ENCODE measurements at regions not wholly inside any gene's neighbourhood (a gene's known extent, or its start where the extent isn't known, plus 50 kb on each side); places are given as distances from the start of the nearest gene placed in this dataset.

DNA sequence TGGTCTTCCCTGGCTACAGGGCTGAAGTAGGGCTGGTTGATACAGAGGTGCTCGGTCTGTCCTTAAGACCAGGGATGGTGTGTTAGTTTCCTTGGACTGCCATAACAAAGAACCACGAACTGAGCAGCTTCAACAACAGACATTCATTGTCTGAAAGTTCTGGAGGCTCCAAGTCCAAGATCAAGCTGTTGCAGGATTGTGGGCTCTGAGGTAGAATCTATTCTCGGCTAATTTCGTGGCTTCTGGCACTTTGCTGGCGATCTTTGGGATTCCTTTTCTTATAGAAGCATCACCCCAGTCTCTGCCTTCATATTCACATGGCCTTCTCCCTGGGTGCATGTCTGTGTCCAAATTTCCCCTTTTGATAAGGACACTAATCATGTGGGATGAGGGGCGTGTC lies 112.1 kb upstream of the ITGB1 start:
- H3K27ac ChIP-seq (ENCODE audit: low read length) = no peak overlapping the region
- no peak overlapping the region for H3K9ac ChIP-seq (ENCODE audit: low read depth, low read length)
- no peak for TF ChIP-seq EZH2 (IDR thresholded peaks at IDR 0.05; ENCODE audit: borderline replicate concordance, low read depth, low read length, severe bottlenecking)
- no peaks in the 10 kb centered on the region for H3K36me3 ChIP-seq (ENCODE audit: insufficient read depth, low read length)
- no peak overlapping the region for H2AFZ ChIP-seq (ENCODE audit: low read depth, low read length)
- H3K4me1 ChIP-seq (ENCODE audit: insufficient read depth, low read length) = no peaks in the 10 kb centered on the region
- H3K27me3 ChIP-seq (ENCODE audit: insufficient read depth, low read length, poor library complexity) = no peaks in the 10 kb centered on the region
- no peaks in the 10 kb centered on the region for H3K9me3 ChIP-seq (ENCODE audit: insufficient read depth, low read length, severe bottlenecking)
- H3K4me3 ChIP-seq (ENCODE audit: low read depth in 1 of 2, low read length in 2 of 2) = no peak overlapping the region
- ATAC-seq (ENCODE audit: insufficient read depth, low read depth) = no peak
- no peak overlapping the region for H3K4me2 ChIP-seq (ENCODE audit: insufficient read depth, low read length)
- H4K20me1 ChIP-seq (ENCODE audit: insufficient read depth, low read length) = no peaks in the 10 kb centered on the region
- DNase-seq = no peak
- no peaks in the 10 kb centered on the region for H3K79me2 ChIP-seq (ENCODE audit: insufficient read depth, low read length)

DNA sequence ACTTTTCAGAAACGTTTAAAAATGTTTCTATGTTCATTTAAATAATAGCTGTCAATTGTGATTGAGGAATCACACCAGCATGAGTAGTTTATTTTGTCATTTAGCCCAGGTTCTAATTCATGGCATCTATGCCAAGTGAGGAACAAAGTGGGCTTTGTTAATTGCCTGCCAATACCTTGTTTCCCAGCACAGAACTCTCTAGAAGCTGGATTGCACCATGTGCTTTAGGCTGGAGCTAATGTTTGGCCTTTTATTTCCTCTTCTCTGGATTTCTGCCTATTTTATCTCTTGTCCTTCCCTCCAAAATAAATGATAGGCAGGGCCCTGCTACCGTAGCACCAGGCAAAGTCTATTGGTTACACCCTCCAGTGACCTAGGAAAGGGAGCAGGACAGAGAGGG lies 109.9 kb upstream of the ITGB1 start:
- Histone ChIP-seq H3K4me1 (ENCODE audit: insufficient read depth, low read length) (no peaks in the 10 kb centered on the region), H4K20me1 (ENCODE audit: insufficient read depth, low read length) (no peaks in the 10 kb centered on the region), H3K79me2 (ENCODE audit: insufficient read depth, low read length) (no peaks in the 10 kb centered on the region), H2AFZ (ENCODE audit: low read depth, low read length) (no peak overlapping the region), H3K27ac (ENCODE audit: low read length) (no peak overlapping the region), H3K4me2 (ENCODE audit: insufficient read depth, low read length) (no peak overlapping the region), H3K27me3 (ENCODE audit: insufficient read depth, low read length, poor library complexity) (no peaks in the 10 kb centered on the region), H3K36me3 (ENCODE audit: insufficient read depth, low read length) (no peaks in the 10 kb centered on the region), H3K9me3 (ENCODE audit: insufficient read depth, low read length, severe bottlenecking) (no peaks in the 10 kb centered on the region), H3K9ac (ENCODE audit: low read depth, low read length) (no peak overlapping the region), H3K4me3 (ENCODE audit: low read depth in 1 of 2, low read length in 2 of 2) (no peak overlapping the region)
- DNase-seq (no peak), ATAC-seq (ENCODE audit: insufficient read depth, low read depth) (no peak)
- TF ChIP-seq, protein P1, sequence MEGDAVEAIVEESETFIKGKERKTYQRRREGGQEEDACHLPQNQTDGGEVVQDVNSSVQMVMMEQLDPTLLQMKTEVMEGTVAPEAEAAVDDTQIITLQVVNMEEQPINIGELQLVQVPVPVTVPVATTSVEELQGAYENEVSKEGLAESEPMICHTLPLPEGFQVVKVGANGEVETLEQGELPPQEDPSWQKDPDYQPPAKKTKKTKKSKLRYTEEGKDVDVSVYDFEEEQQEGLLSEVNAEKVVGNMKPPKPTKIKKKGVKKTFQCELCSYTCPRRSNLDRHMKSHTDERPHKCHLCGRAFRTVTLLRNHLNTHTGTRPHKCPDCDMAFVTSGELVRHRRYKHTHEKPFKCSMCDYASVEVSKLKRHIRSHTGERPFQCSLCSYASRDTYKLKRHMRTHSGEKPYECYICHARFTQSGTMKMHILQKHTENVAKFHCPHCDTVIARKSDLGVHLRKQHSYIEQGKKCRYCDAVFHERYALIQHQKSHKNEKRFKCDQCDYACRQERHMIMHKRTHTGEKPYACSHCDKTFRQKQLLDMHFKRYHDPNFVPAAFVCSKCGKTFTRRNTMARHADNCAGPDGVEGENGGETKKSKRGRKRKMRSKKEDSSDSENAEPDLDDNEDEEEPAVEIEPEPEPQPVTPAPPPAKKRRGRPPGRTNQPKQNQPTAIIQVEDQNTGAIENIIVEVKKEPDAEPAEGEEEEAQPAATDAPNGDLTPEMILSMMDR (IDR thresholded peaks at IDR 0.05; ENCODE audit: borderline replicate concordance, extremely low read depth, low read length, poor library complexity, severe bottlenecking) = no peak
- TF ChIP-seq EZH2 (IDR thresholded peaks at IDR 0.05; ENCODE audit: borderline replicate concordance, low read depth, low read length, severe bottlenecking) = no peak

GRCh38 chr10:33067481-33067880 lies 109.5 kb upstream of the ITGB1 start:
- Histone ChIP-seq H3K79me2 (ENCODE audit: insufficient read depth, low read length) (no peaks in the 10 kb centered on the region), H3K27me3 (ENCODE audit: insufficient read depth, low read length, poor library complexity) (no peaks in the 10 kb centered on the region), H3K4me2 (ENCODE audit: insufficient read depth, low read length) (no peak overlapping the region), H3K9me3 (ENCODE audit: insufficient read depth, low read length, severe bottlenecking) (no peaks in the 10 kb centered on the region), H3K36me3 (ENCODE audit: insufficient read depth, low read length) (no peaks in the 10 kb centered on the region), H3K4me1 (ENCODE audit: insufficient read depth, low read length) (no peaks in the 10 kb centered on the region), H4K20me1 (ENCODE audit: insufficient read depth, low read length) (no peaks in the 10 kb centered on the region), H3K27ac (ENCODE audit: low read length) (no peak overlapping the region), H2AFZ (ENCODE audit: low read depth, low read length) (no peak overlapping the region), H3K9ac (ENCODE audit: low read depth, low read length) (no peak overlapping the region), H3K4me3 (ENCODE audit: low read depth in 1 of 2, low read length in 2 of 2) (no peak overlapping the region)
- no peak for ATAC-seq (ENCODE audit: insufficient read depth, low read depth)
- TF ChIP-seq EZH2 (IDR thresholded peaks at IDR 0.05; ENCODE audit: borderline replicate concordance, low read depth, low read length, severe bottlenecking) = no peak
- TF ChIP-seq, protein P1 (IDR thresholded peaks at IDR 0.05; ENCODE audit: borderline replicate concordance, extremely low read depth, low read length, poor library complexity, severe bottlenecking) = no peak
- no peak for DNase-seq

DNA sequence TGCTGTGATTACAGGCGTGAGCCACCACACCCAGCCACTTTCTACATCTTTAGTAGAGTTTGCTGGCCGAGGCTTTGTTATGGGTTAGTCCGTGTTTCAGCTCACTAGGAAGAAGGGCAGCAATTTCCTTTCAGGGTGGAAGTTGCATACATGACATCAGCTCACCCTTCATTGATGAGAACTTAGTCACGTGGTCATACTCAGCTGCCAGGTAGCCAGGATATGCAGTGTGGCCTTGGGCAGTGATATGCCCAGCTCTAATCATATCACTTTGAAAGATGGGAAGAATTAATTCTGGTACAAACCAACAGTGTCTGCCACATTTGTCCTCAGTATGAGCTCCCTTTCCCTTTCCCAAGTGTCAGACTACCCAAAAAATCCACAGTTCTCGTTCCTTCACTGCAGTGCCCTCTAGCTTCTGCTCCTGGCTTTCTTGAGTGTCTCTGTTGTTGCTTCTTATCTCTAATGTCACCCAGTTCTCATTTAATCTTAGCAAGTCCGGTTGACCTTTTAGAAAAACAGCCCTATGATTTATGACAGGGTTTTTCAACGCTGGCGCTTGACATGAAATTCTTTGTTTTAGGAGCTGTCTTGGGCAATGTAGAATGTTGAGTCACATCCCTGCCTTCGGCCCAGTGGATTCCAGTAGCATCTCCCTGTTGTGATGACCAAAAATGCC lies 108.7 kb upstream of the ITGB1 start:
- Histone ChIP-seq H3K9me3 (ENCODE audit: insufficient read depth, low read length, severe bottlenecking) (no peaks in the 10 kb centered on the region), H3K27ac (ENCODE audit: low read length) (no peak overlapping the region), H3K4me2 (ENCODE audit: insufficient read depth, low read length) (no peak overlapping the region), H3K4me3 (ENCODE audit: low read depth in 1 of 2, low read length in 2 of 2) (no peak overlapping the region), H4K20me1 (ENCODE audit: insufficient read depth, low read length) (no peaks in the 10 kb centered on the region), H3K79me2 (ENCODE audit: insufficient read depth, low read length) (no peaks in the 10 kb centered on the region), H2AFZ (ENCODE audit: low read depth, low read length) (no peak overlapping the region), H3K27me3 (ENCODE audit: insufficient read depth, low read length, poor library complexity) (no peaks in the 10 kb centered on the region), H3K9ac (ENCODE audit: low read depth, low read length) (no peak overlapping the region), H3K4me1 (ENCODE audit: insufficient read depth, low read length) (no peaks in the 10 kb centered on the region), H3K36me3 (ENCODE audit: insufficient read depth, low read length) (no peaks in the 10 kb centered on the region)
- DNase-seq = no peak
- TF ChIP-seq, protein P1 (IDR thresholded peaks at IDR 0.05; ENCODE audit: borderline replicate concordance, extremely low read depth, low read length, poor library complexity, severe bottlenecking) = peak; percentile 26
- no peak for TF ChIP-seq EZH2 (IDR thresholded peaks at IDR 0.05; ENCODE audit: borderline replicate concordance, low read depth, low read length, severe bottlenecking)
- ATAC-seq (ENCODE audit: insufficient read depth, low read depth) = no peak
